ENCODE measurements at regions not wholly inside any gene's neighbourhood (a gene's known extent, or its start where the extent isn't known, plus 50 kb on each side); places are given as distances from the start of the nearest gene placed in this dataset.
"Not testable (repeated sequence)": the region's sequence is repeated elsewhere in the genome, so short reads cannot be mapped to it uniquely, and the experiment has no call there.

GRCh38 chr11:15677181-15677580 lies 562.5 kb downstream of the INSC start:
- H3K4me1 ChIP-seq, result peaks cover 0 to 14% (median 6%) of the 10 kb centered on the region in 9 donors
- H3K4me3 ChIP-seq, result no peak overlapping the region
- 90 to 97% methylated on average over 1 of the region's 1 CpG for WGBS, 2 donors
- ATAC-seq (no peak), DNase-seq (no peak)
- intact Hi-C loops (cut with DNase I), result no loop called here
- TF ChIP-seq, protein P1, sequence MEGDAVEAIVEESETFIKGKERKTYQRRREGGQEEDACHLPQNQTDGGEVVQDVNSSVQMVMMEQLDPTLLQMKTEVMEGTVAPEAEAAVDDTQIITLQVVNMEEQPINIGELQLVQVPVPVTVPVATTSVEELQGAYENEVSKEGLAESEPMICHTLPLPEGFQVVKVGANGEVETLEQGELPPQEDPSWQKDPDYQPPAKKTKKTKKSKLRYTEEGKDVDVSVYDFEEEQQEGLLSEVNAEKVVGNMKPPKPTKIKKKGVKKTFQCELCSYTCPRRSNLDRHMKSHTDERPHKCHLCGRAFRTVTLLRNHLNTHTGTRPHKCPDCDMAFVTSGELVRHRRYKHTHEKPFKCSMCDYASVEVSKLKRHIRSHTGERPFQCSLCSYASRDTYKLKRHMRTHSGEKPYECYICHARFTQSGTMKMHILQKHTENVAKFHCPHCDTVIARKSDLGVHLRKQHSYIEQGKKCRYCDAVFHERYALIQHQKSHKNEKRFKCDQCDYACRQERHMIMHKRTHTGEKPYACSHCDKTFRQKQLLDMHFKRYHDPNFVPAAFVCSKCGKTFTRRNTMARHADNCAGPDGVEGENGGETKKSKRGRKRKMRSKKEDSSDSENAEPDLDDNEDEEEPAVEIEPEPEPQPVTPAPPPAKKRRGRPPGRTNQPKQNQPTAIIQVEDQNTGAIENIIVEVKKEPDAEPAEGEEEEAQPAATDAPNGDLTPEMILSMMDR (IDR thresholded peaks at IDR 0.05), result no peak
- H3K9me3 ChIP-seq, result peaks cover 0 to 42% (median 19%) of the 10 kb centered on the region in 11 donors
- peaks cover 0 to 4% (median 0%) of the 10 kb centered on the region in 9 donors for H3K36me3 ChIP-seq
- no peak overlapping the region for H3K27ac ChIP-seq
- no peaks in the 10 kb centered on the region for H3K27me3 ChIP-seq

GRCh38 chr11:15683528-15683927 lies 568.8 kb downstream of the INSC start:
- no peak for DNase-seq
- H3K27ac ChIP-seq, result no peak overlapping the region
- H3K27me3 ChIP-seq, result no peaks in the 10 kb centered on the region
- intact Hi-C loops (cut with DNase I), result loop anchor here in 1 of 10 donors (10.0 kb wide), 1 partner anchor 59 kb away; no protein-coding TSS in a partner anchor
- no peak for ATAC-seq
- TF ChIP-seq, protein P1 (IDR thresholded peaks at IDR 0.05), result no peak
- H3K36me3 ChIP-seq, result no peaks in the 10 kb centered on the region
- H3K4me3 ChIP-seq, result no peak overlapping the region
- peaks cover 0 to 16% (median 9%) of the 10 kb centered on the region in 9 donors for H3K4me1 ChIP-seq
- H3K9me3 ChIP-seq, result peaks cover 0 to 13% (median 0%) of the 10 kb centered on the region in 11 donors

DNA sequence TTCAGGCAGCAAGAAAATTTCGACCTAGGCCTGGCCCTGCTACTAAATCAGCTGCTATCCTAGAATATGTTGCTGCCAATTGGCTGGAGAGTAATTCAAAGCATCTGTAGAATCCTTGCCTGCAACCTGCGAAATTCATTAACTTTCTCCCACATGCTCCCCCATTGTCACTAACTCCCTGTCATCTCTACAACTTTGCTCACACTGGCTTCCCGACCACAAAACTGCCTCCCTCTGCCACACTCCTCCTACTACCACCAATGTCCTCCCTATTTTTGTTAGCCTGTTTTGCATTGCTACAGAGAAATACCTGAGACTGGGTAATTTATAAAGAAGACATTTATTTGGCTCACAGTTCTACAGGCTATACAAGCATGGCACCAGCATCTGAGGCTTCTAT lies 570.6 kb downstream of the INSC start:
- WGBS, 2 donors, result 48 to 53% methylated on average over 3 of the region's 3 CpGs
- TF ChIP-seq, protein P1 (IDR thresholded peaks at IDR 0.05), result no peak
- Histone ChIP-seq H3K9me3 (peaks cover 0 to 7% (median 0%) of the 10 kb centered on the region in 11 donors), H3K36me3 (no peaks in the 10 kb centered on the region), H3K27me3 (no peaks in the 10 kb centered on the region), H3K4me1 (peaks cover 0 to 32% (median 17%) of the 10 kb centered on the region in 9 donors), H3K27ac (peak overlapping the region in 2 of 10 donors; percentile 29 to 45), H3K4me3 (no peak overlapping the region)
- DNase-seq, result no peak
- intact Hi-C loops (cut with DNase I), result loop anchor here in 1 of 10 donors (10.0 kb wide), 1 partner anchor 61 kb away; no protein-coding TSS in a partner anchor
- ATAC-seq, result peak in 1 of 8 donors; percentile 14

- ATAC-seq, H3K9me3 ChIP-seq, H3K4me3 ChIP-seq, H3K36me3 ChIP-seq, H3K27ac ChIP-seq, H3K27me3 ChIP-seq, DNase-seq: not testable (repeated sequence)
- intact Hi-C loops (cut with DNase I), result loop anchor here in 1 of 10 donors (10.0 kb wide), 1 partner anchor 61 kb away; no protein-coding TSS in a partner anchor
- peaks cover 0 to 36% (median 17%) of the 10 kb centered on the region in 9 donors for H3K4me1 ChIP-seq
- 94 to 97% methylated on average over 13 of the region's 16 CpGs for WGBS, 2 donors
Observed at GRCh38 chr11:15686259-15686658, 571.5 kb downstream of the INSC start.

DNA sequence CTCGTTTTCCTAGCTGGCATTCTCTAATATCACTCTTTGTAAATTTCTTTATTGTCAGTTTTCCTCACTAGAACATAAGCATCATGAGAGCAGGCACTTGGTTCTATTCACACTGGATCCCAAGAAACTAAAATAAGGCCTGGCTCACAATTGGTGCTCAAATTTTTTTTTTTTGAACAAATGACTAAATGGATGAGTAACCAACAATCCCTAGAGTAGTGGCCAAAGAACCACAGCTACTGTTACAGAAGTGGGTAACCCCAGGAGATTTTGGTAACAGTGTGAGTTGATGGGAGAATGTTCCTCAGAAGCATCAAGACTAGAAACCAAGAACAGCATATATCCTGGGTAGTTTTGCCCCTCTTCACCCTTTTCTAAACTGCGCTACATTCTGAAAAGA lies 572.6 kb downstream of the INSC start:
- Histone ChIP-seq H3K4me3 (no peak overlapping the region), H3K36me3 (no peaks in the 10 kb centered on the region), H3K27ac (peak overlapping the region in 5 of 10 donors; percentile 41 to 71 (median 65)), H3K9me3 (peaks cover 0 to 7% (median 0%) of the 10 kb centered on the region in 11 donors), H3K4me1 (peaks cover 0 to 36% (median 17%) of the 10 kb centered on the region in 9 donors), H3K27me3 (peaks cover 0 to 3% (median 0%) of the 10 kb centered on the region in 7 donors)
- intact Hi-C loops (cut with DNase I), result loop anchor here in 1 of 10 donors (10.0 kb wide), 1 partner anchor 63 kb away; no protein-coding TSS in a partner anchor
- TF ChIP-seq, protein P1 (IDR thresholded peaks at IDR 0.05), result no peak
- DNase-seq (no peak), ATAC-seq (peak in 1 of 8 donors; percentile 16)
- WGBS, 2 donors, result 97 to 98% methylated on average over 2 of the region's 2 CpGs

All from heart right ventricle (tissue), 16 donors.